ENCODE measurements at regions not wholly inside any gene's neighbourhood (a gene's known extent, or its start where the extent isn't known, plus 50 kb on each side); places are given as distances from the start of the nearest gene placed in this dataset.
"Not testable (repeated sequence)": the region's sequence is repeated elsewhere in the genome, so short reads cannot be mapped to it uniquely, and the experiment has no call there.

GRCh38 chr2:138312061-138312460 is 189.5 kb upstream of the SPOPL start:
- ATAC-seq, result no peak
- Histone ChIP-seq H3K4me3 (no peak overlapping the region), H3K27ac (no peak overlapping the region)

DNA sequence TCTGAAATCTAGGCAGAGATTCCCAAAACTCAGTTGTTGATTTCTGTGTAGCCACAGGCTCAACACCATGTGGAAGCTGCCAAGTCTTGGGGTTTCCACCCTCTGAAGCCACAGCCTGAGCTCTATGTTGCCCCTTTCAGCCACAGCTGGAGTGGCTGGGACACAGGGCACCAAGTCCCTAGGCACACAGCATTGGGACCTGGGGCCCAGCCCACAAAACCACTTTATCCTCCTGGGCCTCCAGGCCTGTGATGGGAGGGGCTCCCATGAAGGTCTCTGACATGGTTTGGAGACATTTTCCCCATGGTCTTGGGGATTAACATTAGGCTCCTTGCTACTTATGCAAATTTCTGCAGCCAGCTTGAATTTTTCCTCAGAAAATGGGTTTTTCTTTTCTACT is 186.0 kb upstream of the SPOPL start:
- H3K27ac ChIP-seq; H3K4me3 ChIP-seq; H3K9me3 ChIP-seq; H3K36me3 ChIP-seq; ATAC-seq; intact Hi-C loops (cut with DNase I); H3K27me3 ChIP-seq (ENCODE audit: low read depth); DNase-seq; H3K4me1 ChIP-seq: not testable (repeated sequence)

More at GRCh38 chr2:138312061-138312460, 189.5 kb upstream of the SPOPL start:
- TF ChIP-seq CTCF (IDR thresholded peaks at IDR 0.05), result no peak
- Histone ChIP-seq H3K4me1 (no peaks in the 10 kb centered on the region), H3K36me3 (no peaks in the 10 kb centered on the region), H3K9me3 (no peaks in the 10 kb centered on the region), H3K27me3 (ENCODE audit: low read depth) (no peaks in the 10 kb centered on the region)
- DNase-seq, result no peak
- intact Hi-C loops (cut with DNase I), result no loop called here

DNA sequence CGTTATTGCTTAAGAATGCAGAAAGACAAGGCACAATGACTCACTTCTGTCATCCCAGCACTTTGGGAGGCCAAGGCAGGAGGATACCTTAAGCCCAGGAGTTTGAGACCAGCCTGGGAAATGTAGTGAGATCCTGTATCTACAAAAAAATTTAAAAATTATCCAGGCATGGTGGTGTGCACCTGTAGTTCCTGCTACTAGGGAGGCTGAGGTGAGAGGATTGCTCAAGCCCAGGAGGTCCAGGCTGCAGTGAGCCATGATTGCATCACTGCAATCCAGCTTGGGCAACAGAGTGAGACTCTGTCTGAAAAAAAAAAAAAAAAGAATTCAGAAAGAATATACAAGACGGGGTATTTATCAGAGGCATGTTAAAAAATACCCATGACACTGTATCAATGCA is 182.0 kb upstream of the SPOPL start:
- intact Hi-C loops (cut with DNase I), result no loop called here
- DNase-seq (no peak), ATAC-seq (no peak)
- no peaks in the 10 kb centered on the region for H3K36me3 ChIP-seq
- TF ChIP-seq CTCF (IDR thresholded peaks at IDR 0.05), result no peak
- H3K27me3 ChIP-seq (ENCODE audit: low read depth), result no peaks in the 10 kb centered on the region
- H3K4me3 ChIP-seq, result no peak overlapping the region
- no peaks in the 10 kb centered on the region for H3K9me3 ChIP-seq
- H3K4me1 ChIP-seq, result no peaks in the 10 kb centered on the region
- H3K27ac ChIP-seq, result no peak overlapping the region

DNA sequence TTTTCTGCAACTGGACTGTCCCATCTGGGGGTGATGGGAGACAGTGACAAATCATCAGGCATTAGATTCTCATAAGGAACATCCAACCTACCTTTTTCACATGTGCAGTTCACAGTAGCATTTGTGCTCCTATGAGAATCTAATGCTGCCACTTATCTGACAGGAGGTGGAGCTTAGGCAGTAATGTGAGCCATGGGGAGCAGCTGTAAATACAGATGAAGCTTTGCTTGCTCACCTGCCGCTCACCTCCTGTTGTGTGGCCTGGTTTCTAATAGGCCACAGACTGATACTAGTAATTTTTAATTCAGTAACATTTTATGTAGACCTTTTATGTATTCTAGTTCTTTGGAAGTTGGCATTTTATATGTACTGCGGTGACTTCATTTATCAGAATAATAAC is 180.1 kb upstream of the SPOPL start:
- DNase-seq, result no peak
- ATAC-seq, result no peak
- intact Hi-C loops (cut with DNase I), result no loop called here

DNA sequence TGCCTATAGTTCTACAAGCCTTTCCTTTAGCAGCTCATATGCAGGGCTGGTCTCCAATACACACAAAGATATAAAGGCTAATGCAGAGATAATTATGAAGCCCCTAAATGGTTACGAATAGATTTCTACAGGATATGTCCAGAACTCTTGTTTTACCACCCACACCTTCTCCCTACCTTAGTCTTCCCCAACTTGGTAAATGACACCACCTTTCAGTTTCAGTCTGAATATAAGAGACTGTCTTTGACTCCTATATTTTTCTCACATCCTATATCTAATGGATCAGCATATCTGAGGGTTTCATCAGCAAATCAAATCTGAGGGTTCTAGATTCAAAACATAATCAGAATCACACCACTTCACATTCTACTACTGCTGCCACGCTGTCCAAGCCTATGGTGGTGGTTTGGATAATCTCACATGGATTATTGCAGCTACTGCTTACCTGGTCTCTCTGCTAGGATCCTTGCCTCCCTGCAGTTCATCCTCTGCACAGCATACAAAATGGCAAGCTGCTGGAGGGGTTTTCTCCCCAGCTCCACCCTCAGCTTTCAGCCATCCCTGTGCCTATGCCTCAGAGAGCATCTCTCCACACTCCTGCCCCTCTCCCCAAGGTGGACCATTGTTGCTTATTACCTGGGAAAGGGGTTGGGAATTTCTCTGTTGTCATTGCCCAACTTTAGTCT is 178.0 kb upstream of the SPOPL start:
- H3K9me3 ChIP-seq, result no peaks in the 10 kb centered on the region
- H3K4me1 ChIP-seq, result no peaks in the 10 kb centered on the region
- H3K36me3 ChIP-seq, result no peaks in the 10 kb centered on the region
- DNase-seq (no peak), ATAC-seq (no peak)
- no peak for TF ChIP-seq CTCF (IDR thresholded peaks at IDR 0.05)
- H3K27ac ChIP-seq, result no peak overlapping the region
- H3K4me3 ChIP-seq, result no peak overlapping the region
- H3K27me3 ChIP-seq (ENCODE audit: low read depth), result no peaks in the 10 kb centered on the region
- intact Hi-C loops (cut with DNase I), result no loop called here

More for the DNA sequence above, 180.1 kb upstream of the SPOPL start:
- no peak for TF ChIP-seq CTCF (IDR thresholded peaks at IDR 0.05)
- Histone ChIP-seq H3K36me3 (no peaks in the 10 kb centered on the region), H3K9me3 (no peaks in the 10 kb centered on the region), H3K4me3 (no peak overlapping the region), H3K4me1 (no peaks in the 10 kb centered on the region), H3K27me3 (ENCODE audit: low read depth) (no peaks in the 10 kb centered on the region), H3K27ac (no peak overlapping the region)

DNA sequence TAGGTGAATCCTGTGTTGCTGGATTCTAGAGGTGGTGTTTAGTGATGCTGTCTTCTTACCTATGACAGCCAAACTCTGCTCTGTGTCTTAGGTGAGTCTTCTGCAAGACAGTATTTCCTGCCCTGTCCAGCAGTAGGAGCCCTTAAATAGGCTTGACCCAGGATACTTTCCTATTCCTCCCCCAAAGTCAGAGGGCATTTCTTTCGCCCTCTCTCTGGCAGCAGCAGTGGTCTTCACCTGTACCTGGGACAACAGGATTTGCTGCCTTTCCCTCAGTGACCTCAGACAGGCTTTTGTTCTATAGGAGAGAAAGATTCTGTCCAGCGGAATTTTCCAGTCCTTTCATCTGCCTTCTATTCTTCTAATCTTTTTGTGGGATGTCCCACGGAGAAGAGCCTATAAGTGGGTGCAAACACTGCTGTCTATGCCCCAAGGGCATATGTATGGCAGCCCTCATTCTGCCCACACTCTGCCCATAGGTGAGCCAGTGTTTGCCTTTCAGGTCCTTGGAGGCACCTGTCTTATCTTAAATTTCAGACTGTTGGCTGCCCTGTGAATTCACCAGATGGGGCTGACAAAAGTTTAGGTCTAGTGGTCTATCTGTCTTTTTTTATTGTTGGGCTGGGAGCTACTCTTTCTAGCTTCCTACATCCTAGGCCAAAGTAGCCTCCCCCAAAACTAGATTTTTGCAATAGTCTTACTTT is 177.3 kb upstream of the SPOPL start:
- Histone ChIP-seq H3K27me3 (ENCODE audit: low read depth) (no peaks in the 10 kb centered on the region), H3K27ac (no peak overlapping the region), H3K36me3 (no peaks in the 10 kb centered on the region), H3K4me3 (no peak overlapping the region), H3K4me1 (no peaks in the 10 kb centered on the region), H3K9me3 (no peaks in the 10 kb centered on the region)
- TF ChIP-seq CTCF (IDR thresholded peaks at IDR 0.05), result no peak
- DNase-seq, result no peak
- ATAC-seq, result no peak
- intact Hi-C loops (cut with DNase I), result no loop called here
